Left hindlimb (tissue), 1 donor: ENCODE measurements at regions not wholly inside any gene's neighbourhood (a gene's known extent, or its start where the extent isn't known, plus 50 kb on each side); places are given as distances from the start of the nearest gene placed in this dataset.
"Not testable (repeated sequence)": the region's sequence is repeated elsewhere in the genome, so short reads cannot be mapped to it uniquely, and the experiment has no call there.

Experiments used
- DNase-seq: peaks from one replicate; pipeline ENCODE4 v3.0.0-alpha.2; 2018

DNA sequence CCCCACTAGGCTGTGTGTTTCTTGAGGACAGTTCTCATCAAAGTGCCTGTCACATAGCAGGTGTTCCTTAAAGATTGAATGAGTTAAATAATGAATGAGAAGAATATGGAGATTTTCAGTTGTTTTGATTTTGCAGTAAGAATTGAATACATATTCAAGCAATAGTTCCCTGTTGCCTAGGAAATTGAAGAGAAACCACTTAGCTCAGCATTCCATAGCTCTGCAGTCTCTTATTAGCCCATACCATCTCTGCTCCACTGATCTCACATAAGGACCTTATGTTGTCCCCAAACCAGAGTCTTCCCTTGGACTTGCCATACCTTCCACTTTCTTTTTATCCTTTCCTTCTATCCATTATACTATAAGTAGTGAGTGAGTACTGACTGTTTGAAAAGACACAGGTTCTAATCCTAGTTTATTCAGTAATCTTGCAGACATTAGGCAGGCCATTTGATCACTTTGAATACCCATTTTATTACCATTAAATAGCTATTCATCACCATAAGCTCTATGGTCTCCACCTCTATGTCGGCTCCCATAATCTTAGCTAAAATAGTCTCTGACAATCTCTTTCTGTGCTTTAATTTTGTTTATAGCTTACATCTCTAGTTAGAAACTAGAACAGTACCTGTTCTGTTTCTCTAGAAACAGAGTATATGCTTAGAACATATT lies 1059.6 kb upstream of the SLIT2 start:
- no peak for DNase-seq

DNA sequence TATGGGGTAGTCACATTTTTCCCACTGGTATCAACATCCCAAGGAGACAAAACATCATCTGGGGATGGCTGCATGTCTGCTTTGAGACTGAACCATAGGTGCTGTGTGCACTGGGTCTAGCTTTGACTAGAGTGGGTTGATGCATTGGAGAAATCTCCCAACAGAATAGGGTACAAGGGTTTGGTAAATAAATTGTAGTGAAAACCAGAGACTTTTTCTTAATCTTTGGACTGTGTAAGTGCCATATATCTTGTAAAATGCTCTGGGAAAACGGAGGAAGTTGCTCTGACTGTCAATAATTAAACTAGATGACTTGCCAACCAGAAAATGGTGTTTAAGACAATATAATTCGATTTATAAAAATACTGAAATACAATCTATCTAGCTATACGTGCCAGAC lies 1064.0 kb upstream of the SLIT2 start:
- DNase-seq: no peak

DNA sequence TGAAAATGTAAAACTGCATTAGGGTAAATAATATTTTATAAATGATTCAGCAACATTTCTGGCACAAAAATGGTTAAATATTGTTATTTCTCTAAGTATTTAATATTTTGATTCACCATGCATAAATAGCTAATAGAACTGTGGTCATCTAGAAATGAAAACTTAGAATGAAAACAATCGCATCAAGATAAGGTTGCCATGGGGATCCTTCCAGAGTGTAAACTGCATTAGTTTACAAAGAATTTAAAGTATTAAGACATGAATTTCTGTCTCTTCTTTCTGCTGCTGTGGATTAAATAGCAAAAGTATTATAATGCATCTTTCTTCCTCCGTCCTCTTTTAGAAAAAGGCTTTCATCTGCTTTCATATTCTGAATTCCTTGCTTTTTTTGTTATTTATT lies 1064.6 kb upstream of the SLIT2 start:
- no peak for DNase-seq

DNA sequence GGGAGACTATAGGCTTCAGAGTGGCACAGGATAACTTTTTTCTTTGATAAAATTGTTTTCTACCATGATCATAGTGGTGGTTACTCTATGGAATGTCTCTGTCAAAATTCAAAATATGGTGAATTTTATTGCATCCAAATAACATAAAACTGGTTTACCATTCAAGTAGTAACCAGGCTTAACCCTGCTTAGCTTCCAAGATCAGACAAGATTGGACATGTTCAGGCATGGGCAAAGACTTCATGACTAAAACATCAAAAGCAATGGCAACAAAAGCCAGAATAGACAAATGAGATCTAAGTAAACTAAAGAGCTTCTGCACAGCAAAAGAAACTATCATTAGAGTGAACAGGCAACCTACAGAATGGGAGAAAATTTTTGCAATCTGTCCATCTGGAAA lies 1070.1 kb upstream of the SLIT2 start:
- not testable (repeated sequence) for DNase-seq

DNA sequence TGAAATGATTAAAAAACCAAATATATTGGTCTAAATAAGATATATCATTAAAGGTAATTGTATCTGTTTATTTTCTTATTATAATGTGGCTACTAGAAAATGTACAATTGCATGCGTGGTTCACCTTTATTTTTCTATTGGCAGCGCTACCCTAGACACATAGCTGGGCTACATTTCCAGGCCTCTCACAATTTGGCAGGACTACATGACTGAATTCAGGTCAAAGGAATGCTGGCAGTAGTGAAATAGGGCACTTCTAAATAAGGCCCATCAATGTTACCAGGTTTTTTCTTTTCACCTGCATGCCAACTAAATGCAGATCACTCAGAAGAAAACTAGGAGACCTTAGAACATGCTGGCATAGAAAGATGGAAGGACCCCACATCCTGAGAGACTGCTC lies 1072.9 kb upstream of the SLIT2 start:
- DNase-seq: no peak

DNA sequence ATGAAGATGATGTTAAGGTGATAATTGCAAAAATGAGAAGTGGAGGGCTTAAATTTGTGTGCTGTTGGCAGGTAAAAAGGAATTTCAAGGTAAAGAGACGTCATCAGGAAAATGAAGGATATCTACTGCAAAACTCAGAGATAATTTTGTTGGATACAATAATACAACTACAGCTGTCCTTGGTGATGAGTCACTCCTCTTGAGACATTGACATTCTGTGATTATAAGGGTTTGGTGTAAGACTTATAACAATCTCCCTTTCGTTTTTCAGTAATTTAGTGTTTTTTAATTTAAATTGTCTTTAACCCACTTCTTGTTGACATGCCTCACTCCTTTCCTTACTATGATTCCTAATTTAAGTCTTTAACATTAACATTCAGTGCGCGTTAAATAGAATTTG lies 1074.1 kb upstream of the SLIT2 start:
- no peak for DNase-seq

DNA sequence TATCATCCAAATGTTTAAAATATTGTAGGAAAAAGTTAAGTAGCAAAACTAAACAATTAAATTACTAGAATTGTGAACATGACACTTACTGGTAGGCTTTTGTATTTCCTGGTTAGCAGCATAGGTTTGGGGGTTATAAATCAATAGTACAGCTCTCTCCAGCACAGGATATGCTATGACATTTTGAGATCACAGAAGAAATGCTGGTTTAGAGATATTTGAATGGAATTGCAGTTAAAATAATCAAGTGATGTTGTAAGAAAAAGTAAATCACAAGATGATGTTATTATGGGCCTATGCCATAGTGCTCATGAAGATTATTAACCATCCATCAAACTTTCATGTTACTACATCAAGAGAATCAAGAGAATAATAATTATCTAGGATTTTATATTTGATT lies 1079.9 kb upstream of the SLIT2 start:
- DNase-seq: no peak

DNA sequence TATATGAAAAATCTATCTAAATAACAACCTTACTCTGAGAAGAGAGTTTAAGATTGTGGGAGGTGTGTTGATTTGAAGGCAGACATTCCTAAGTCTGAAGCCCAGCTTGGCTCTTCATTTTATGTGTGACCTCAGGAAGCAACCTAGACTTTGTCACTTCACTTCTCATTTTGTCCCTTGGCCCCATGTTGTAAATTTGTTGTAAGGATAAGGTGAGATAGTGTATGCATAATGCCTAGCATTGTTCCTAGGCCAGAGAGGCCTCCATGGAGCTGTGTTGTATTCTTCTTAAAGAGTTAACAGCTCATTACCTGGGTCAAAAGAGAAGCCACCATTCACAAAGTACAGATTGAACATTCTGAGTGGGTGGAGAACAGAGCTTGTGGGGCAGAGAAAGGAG lies 1084.4 kb upstream of the SLIT2 start:
- DNase-seq: no peak

DNA sequence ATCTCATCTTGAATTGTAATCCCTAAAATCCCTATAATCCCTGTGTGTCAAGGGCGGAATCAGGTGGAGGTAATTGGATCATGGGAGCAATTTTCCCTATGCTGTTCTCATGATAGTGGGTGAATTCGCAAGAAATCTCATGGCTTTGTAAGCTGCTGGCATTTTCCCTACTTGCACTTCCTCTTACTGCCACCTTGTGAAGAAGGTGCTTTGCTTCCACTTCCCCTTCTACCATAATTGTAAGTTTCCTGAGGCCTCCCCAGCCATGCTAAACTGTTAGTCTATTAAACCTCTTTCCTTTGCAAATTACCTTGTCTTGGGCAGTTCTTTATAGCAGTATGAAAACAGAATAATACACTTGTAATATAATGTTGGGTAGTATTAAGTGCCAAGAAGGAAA lies 1087.4 kb upstream of the SLIT2 start:
- DNase-seq: no peak

DNA sequence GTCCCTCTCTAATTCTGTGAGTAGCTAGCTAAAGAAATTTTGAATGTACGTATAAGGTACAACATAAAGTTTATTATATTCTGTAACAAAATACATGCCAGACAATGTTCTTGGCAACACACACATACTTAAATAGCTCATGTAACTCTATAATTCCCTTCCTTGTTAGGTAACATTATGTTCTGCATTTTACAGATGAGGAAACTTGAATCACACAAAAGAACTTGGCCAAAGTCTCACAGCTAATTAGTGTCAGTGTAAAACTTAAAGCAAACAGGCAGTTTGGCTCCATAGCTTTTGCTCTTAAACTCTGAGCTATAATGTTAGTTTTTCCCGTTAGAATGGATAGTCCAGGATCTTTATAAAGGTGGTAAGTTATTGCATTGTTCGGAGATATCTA lies 1091.8 kb upstream of the SLIT2 start:
- no peak for DNase-seq

DNA sequence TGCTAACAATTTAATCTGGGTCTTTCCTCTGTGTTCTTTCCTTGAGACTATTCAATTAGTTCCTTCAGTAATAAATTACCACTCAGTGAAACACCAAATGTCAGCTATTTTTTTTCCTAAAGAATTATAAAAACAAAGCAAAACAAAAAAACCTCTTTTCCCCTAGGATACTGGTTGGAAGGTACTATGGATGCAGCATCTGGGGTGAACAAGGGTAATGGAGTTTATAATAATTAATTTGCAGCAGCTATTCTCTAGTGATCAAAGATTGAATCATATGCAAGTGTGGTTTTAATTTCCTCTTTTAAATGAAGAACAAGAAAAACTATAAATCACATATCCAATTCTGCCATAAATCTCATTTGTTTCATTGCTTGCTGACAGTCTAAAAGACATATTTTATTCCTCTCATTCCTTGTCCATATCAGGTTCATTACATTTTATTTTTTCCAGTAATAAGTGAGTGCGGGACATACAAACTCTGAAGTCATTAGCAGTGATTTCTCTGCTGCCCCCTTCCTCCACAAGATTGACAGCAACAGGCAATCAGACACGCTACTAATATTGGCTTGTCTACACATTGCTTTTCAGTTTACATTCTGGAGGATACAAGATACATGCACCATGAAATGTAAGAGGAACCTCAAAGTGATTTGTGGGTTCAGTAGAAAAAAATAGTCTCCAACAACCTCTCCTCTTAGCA lies 1093.4 kb upstream of the SLIT2 start:
- DNase-seq: no peak

DNA sequence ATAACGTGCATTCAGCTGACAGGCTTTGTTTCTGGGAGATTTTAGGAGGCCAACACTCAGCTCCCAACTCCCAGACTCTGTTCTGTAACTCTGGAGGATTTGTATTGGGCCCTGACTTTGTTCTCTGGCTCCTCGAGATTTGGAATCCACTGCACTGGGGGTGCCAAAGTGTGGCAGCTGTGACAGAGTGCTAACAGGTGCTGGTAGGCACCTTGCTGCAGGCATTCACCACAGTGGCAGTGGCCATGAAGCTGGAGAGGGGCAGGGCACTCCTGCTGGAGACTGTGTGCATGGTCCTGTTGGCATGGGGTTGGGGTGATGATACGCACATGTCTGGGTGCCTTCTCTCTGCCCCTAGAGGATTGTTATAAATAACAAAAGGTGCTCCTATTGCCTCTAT lies 1094.9 kb upstream of the SLIT2 start:
- DNase-seq: no peak

DNA sequence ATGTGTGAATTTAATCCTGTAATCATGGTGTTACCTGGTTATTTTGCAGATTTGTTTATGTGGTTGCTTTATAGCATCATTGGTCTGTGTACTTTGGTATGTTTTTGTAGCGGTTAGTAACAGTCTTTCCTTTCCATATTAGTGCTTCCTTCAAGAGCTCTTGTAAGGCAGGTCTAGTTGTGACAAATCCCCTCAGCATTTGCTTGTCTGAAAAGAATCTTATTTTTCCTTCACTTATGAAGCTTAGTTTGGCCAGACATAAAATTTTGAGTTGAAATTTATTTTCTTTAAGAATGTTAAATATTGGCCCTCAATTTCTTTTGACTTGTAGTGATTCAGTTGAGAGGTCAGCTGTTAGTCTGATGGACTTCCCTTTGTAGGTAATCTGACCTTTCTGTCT lies 1096.1 kb upstream of the SLIT2 start:
- DNase-seq: no peak

DNA sequence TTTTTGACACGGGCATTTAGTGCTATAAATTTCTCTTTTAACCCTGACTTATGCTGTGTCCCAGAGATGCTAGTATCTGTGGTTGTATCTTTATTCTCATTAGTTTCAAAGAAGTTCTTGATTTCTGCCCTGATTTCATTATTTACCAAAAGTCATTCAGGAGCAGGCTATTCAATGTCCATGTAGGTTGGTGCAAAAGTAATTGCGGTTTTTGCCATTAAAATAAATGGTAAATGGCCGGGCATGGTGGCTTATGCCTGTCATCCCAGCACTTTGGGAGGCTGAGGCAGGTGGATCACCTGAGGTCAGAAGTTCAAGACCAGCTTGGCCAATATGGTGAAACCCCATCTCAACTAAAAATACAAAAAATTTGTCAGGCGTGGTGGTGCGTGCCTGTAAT lies 1097.4 kb upstream of the SLIT2 start:
- DNase-seq: not testable (repeated sequence)

DNA sequence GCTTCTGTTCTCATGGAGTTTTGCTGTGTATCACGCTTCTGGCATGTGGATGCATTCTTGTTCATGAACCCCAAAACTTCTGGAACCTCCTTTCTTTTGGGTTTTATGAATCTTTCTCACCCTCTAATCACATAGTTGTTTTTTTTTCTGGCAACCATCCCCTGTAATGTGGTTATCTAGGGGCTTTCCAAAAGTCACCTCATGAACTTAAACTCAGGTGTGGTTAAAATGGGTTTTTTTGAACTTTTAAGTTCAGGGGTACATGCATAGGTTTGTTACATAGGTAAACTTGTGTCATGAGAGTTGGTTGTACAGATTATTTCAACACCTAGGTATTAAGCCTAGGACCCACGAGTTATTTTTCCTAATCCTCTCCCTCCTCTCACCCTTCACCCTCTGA lies 1099.4 kb upstream of the SLIT2 start:
- no peak for DNase-seq

DNA sequence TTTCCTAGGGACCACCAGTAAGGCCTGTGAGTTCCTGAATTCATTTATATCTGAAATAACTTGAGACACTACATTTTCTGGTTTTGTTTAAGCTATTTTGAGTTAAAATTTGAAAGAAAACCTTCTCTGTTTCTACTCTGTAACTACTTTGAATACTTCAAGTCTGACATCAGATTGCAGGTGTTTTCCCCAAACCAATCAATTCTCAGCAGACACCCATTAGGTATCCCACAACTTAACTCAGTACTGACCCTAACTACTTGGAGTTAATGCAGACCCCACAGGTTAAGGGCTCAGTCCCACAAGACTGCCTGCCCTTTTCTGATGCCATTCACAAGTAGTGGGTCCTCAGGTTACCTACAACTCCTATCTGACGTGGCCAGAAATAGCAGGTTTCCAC lies 1100.0 kb upstream of the SLIT2 start:
- DNase-seq: no peak

DNA sequence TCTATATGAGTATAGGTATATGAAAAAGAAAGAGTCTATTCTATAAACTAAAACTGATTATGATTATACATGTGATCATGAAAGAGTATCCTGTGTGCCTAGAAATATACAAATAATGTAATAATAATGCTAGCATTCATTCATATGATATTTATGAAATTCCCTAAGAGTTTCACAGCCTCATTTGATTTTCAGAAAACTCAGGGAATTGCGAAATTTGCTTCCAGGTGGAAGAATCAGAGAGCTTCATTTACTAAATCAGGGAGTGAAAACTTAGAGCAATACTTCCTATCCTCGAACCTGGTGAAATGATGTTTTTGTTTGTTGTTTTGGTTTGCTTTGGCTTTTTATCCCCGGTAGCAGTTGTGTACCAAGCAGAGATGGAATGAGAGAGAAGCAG lies 1105.7 kb upstream of the SLIT2 start:
- no peak for DNase-seq

DNA sequence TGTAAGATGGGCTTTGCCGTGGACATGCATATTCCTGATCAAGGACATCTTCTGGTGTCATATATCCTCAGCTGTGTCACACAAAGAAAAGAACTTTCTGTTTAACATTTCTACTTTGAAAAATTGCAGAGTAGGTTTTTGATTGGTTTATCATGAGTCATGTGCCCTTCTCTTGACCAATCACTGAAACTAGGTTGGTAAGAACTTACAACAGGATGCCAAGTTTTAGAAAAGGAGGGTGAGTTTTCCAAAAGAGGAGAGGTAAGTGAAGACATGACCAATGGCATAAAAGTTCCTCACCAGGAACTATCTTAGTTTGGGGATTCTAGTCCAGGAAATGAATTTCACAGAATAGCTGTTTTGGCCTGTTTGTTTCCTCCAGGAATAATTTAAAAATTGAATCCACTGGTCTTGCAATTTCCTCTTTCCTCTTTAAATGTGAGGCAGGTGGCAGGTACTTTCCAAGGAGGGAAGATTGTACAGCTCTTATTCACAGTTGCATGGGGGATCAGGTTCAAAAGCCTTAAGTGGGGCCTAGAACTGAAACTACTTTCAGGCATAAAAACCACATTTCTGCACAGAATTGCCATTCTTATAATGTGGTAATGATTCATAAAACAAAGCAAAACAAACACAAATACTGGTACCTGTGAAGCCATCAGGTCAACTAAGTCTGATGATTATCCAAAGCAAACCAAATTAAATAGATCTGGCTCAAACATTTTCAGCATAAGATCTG lies 1114.5 kb upstream of the LCORL start:
- no peak for DNase-seq

DNA sequence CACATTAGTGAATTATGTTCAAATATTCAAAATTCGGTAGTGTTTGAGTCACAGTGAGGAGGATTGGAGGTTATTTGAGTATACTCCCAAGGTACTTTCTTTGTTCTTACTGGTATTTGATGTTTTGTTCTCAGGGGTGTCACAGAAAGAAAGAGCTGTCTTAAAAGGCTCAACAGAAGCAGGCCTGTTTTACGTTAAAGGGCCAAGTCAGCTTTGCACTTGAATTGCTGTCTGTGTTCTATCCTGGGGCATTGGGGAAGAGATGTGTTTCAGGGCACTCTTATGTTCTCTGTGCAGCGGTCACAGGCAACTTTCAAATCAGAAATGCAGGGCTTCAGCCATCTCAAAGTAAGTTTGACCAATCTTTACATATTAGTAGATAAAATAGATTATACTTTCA lies 1113.1 kb upstream of the LCORL start:
- DNase-seq: no peak

DNA sequence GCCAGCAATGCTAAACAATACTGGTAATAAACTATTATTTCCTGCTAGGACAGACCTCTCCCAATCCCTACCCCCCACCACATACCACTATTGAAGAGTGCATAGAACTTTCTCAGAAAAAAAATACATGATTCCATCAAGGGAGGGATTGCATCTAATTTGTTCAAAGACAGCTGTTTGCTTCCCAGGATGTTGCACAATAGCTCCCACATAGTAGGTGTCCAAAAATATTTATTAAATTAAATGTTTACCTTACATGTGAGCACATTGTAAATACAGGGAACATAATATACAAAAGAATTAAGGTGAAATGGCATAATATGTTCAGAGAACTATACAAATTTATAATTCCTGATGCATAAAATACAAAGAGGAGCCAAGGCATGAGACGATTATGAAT lies 1111.8 kb upstream of the LCORL start:
- no peak for DNase-seq

DNA sequence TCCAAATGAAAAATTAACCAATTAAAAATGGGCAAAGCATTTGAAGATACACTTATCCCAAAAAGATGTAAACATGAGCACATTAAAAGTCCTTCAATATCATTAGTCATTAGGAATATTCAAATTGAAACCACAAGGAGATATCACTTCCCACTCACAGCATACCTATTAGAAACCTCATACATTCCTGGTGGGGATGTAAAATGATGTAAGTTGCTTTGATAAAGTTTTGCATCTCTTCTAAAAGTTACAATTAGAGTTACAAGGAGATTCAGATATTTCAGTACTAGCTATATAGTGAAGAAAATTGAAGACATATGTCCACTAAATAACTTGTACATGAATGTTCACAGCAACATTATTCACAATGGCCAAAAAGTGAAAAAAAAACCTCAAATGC lies 1109.3 kb upstream of the LCORL start:
- no peak for DNase-seq

DNA sequence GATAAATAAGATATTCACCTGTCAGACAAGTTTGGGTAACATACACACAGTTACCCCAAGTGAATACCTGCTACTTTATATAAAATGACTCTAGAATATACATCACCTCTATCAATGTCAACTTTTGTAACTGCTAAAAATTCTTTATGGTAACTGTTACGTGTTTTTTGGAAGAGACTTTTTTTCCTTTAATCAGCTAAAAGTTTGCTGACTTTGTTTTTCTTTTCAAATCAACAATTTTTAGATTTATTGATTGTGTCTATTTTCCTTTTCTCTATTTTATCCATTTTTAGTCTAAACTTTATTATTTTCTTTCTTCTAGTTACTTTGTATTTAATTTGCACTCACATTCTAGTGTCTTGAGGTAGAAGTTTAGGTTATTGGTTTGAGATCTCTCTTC lies 1106.6 kb upstream of the LCORL start:
- no peak for DNase-seq

DNA sequence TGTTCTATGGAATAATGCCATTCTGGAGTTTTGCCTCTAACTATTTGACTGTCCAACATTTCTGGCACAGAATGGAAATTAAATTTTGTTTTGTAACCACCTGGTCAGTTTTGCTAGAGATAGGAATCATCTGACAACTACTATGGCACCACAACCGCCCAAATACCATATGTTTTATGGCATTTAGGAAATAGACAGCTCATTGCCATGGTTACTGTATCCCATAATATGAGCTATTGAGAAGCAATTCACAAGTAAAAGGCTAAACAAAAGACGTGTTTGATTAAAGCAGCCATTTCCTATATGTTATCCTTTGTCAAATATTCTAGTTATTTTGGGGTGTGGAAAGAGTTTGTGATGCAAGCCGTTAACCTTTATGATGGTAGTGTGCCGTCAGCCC lies 1105.3 kb upstream of the LCORL start:
- no peak for DNase-seq

DNA sequence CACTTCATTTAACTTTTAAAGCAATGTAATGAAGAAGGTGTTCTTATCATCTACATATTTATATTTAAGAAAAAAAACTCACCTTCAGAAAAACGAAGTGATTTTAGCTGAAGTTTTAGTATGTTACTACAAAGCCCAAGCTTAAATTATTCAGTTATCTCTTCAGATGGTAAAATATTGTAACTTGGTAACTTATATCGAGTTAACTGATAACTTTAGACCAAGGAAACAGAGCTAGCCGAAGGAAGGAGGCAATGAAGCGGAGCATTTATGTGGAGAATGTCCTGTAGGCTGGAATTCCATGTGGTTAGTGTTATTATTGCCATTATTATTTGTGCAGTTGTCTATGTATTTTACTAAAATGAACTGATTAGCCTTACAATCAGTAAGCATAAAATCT lies 1102.1 kb upstream of the LCORL start:
- no peak for DNase-seq
